ENCODE measurements at regions not wholly inside any gene's neighbourhood (a gene's known extent, or its start where the extent isn't known, plus 50 kb on each side); places are given as distances from the start of the nearest gene placed in this dataset.

GRCh38 chr5:167934551-167934971 lies 356.9 kb upstream of the WWC1 start (continued):
- TF ChIP-seq ZNF800 (CRISPR knock-in tag; IDR thresholded peaks at IDR 0.05), result no peak
- TF ChIP-seq TP53 (CRISPR knock-in tag; conservative IDR thresholded peaks at IDR 0.05), result no peak
- no peak for TF ChIP-seq ZNF674 (CRISPR knock-in tag; IDR thresholded peaks at IDR 0.05; ENCODE audit: low read depth)
- no peak for TF ChIP-seq TARDBP (CRISPR knock-in tag; IDR thresholded peaks at IDR 0.05)
- TF ChIP-seq BRCA1 (CRISPR knock-in tag; IDR thresholded peaks at IDR 0.05), result no peak
- no peak for TF ChIP-seq ZNF10 (CRISPR knock-in tag; IDR thresholded peaks at IDR 0.05; ENCODE audit: borderline replicate concordance, low read depth)

GRCh38 chr5:167936022-167936421 lies 355.4 kb upstream of the WWC1 start:
- ChIA-PET CTCF (ENCODE audit: low intra/inter-chr PET ratio, low total read pairs) (no interaction called here), POLR2A (no interaction called here)
- peaks cover 0 to 15% of the 10 kb centered on the region in 2 experiments; a peak in 2 of 5 replicates for H3K27me3 ChIP-seq (ENCODE audit: control insufficient read depth in 1 of 2, insufficient read depth in 2 of 2, low read length in 2 of 2)
- H3K4me3 ChIP-seq (replicated peaks in 1 of 3; ENCODE audit: insufficient read depth in 1 of 3, low read depth in 2 of 3, low read length in 3 of 3), result no peak overlapping the region
- no peaks in the 10 kb centered on the region for H3K79me2 ChIP-seq (ENCODE audit: insufficient read depth, low read length)
- no peaks in the 10 kb centered on the region for H4K20me1 ChIP-seq (ENCODE audit: insufficient read depth, low read length)
- ATAC-seq (no peak), DNase-seq (ENCODE audit: low spot score) (no peak), FAIRE-seq (no peak)
- TF ChIP-seq ZBTB7B (CRISPR knock-in tag; IDR thresholded peaks at IDR 0.05), result no peak
- H3K4me2 ChIP-seq (ENCODE audit: low read depth, low read length), result no peak overlapping the region
- under 1% methylated on average over 4 of the region's 4 CpGs for WGBS (ENCODE audit: low lambda C conversion rate)
- H2AFZ ChIP-seq (ENCODE audit: low read length), result no peak overlapping the region
- H3K36me3 ChIP-seq (replicated peaks in 1 of 2; ENCODE audit: control insufficient read depth in 1 of 2, insufficient read depth in 2 of 2, low read length in 2 of 2), result no peaks in the 10 kb centered on the region
- no peak overlapping the region for H3K9ac ChIP-seq (ENCODE audit: insufficient read depth, low read depth, low read length)
- H3K9me3 ChIP-seq (ENCODE audit: low read length), result no peaks in the 10 kb centered on the region
- no peaks in the 10 kb centered on the region for H3K4me1 ChIP-seq (ENCODE audit: insufficient read depth, low read length)
- intact Hi-C loops (cut with micrococcal nuclease; ENCODE audit: unreplicated experiment), result no loop called here
- in situ Hi-C loops (cut with HindIII; ENCODE audit: extremely low pct_ligation_motif_present, low pct_unique_long_range_greater_than_20kb), result no loop called here
- BruUV-seq (replicated peaks), result no TSS peak
- H3K27ac ChIP-seq (ENCODE audit: extremely low read length, insufficient read depth, low read length), result no peak overlapping the region
